ENCODE measurements at regions not wholly inside any gene's neighbourhood (a gene's known extent, or its start where the extent isn't known, plus 50 kb on each side); places are given as distances from the start of the nearest gene placed in this dataset.

GRCh38 chr5:107781451-107781850, 110.7 kb upstream of the EFNA5 start:
- no peak overlapping the region for H2AFZ ChIP-seq (ENCODE audit: low read length)
- H4K20me1 ChIP-seq (ENCODE audit: insufficient read depth, low read length): no peaks in the 10 kb centered on the region
- H3K4me3 ChIP-seq (ENCODE audit: insufficient read depth, low read length): no peak overlapping the region
- H3K79me2 ChIP-seq (ENCODE audit: insufficient read depth, low read length): no peaks in the 10 kb centered on the region
- no peak overlapping the region for H3K4me2 ChIP-seq (ENCODE audit: insufficient read depth, low read length)
- no peak overlapping the region for H3K27ac ChIP-seq (ENCODE audit: low read depth, low read length)
- TF ChIP-seq CTCF (IDR thresholded peaks at IDR 0.05; ENCODE audit: extremely low read depth, low read depth, low read length): no peak
- H3K9me3 ChIP-seq (ENCODE audit: low read depth, low read length): no peaks in the 10 kb centered on the region
- DNase-seq (ENCODE audit: insufficient read length, low spot score, missing footprints): no peak
- H3K36me3 ChIP-seq (ENCODE audit: insufficient read depth, low read length): no peaks in the 10 kb centered on the region
- no peaks in the 10 kb centered on the region for H3K27me3 ChIP-seq (ENCODE audit: insufficient read depth, low read length)
- no peaks in the 10 kb centered on the region for H3K4me1 ChIP-seq (ENCODE audit: insufficient read depth, low read length)

GRCh38 chr5:107779437-107779836, 108.7 kb upstream of the EFNA5 start:
- no peaks in the 10 kb centered on the region for H3K79me2 ChIP-seq (ENCODE audit: insufficient read depth, low read length)
- DNase-seq (ENCODE audit: insufficient read length, low spot score, missing footprints): no peak
- TF ChIP-seq CTCF (IDR thresholded peaks at IDR 0.05; ENCODE audit: extremely low read depth, low read depth, low read length): no peak
- H3K4me2 ChIP-seq (ENCODE audit: insufficient read depth, low read length): no peak overlapping the region
- no peak overlapping the region for H2AFZ ChIP-seq (ENCODE audit: low read length)
- H3K27ac ChIP-seq (ENCODE audit: low read depth, low read length): no peak overlapping the region
- H3K36me3 ChIP-seq (ENCODE audit: insufficient read depth, low read length): no peaks in the 10 kb centered on the region
- H3K4me3 ChIP-seq (ENCODE audit: insufficient read depth, low read length): no peak overlapping the region
- no peaks in the 10 kb centered on the region for H3K4me1 ChIP-seq (ENCODE audit: insufficient read depth, low read length)
- no peaks in the 10 kb centered on the region for H3K9me3 ChIP-seq (ENCODE audit: low read depth, low read length)
- H4K20me1 ChIP-seq (ENCODE audit: insufficient read depth, low read length): no peaks in the 10 kb centered on the region
- H3K27me3 ChIP-seq (ENCODE audit: insufficient read depth, low read length): no peaks in the 10 kb centered on the region

GRCh38 chr5:107778647-107779046, 107.9 kb upstream of the EFNA5 start:
- no peak for DNase-seq (ENCODE audit: insufficient read length, low spot score, missing footprints)
- TF ChIP-seq CTCF (IDR thresholded peaks at IDR 0.05; ENCODE audit: extremely low read depth, low read depth, low read length): no peak
- H3K27ac ChIP-seq (ENCODE audit: low read depth, low read length): no peak overlapping the region
- no peak overlapping the region for H3K4me2 ChIP-seq (ENCODE audit: insufficient read depth, low read length)
- no peak overlapping the region for H2AFZ ChIP-seq (ENCODE audit: low read length)
- no peaks in the 10 kb centered on the region for H3K36me3 ChIP-seq (ENCODE audit: insufficient read depth, low read length)
- H3K79me2 ChIP-seq (ENCODE audit: insufficient read depth, low read length): no peaks in the 10 kb centered on the region
- H3K4me1 ChIP-seq (ENCODE audit: insufficient read depth, low read length): no peaks in the 10 kb centered on the region
- no peaks in the 10 kb centered on the region for H3K27me3 ChIP-seq (ENCODE audit: insufficient read depth, low read length)
- no peaks in the 10 kb centered on the region for H4K20me1 ChIP-seq (ENCODE audit: insufficient read depth, low read length)
- no peak overlapping the region for H3K4me3 ChIP-seq (ENCODE audit: insufficient read depth, low read length)
- no peaks in the 10 kb centered on the region for H3K9me3 ChIP-seq (ENCODE audit: low read depth, low read length)

GRCh38 chr5:107776922-107777740, 106.4 kb upstream of the EFNA5 start:
- Histone ChIP-seq H3K4me1 (ENCODE audit: insufficient read depth, low read length) (no peaks in the 10 kb centered on the region), H3K4me2 (ENCODE audit: insufficient read depth, low read length) (no peak overlapping the region), H2AFZ (ENCODE audit: low read length) (no peak overlapping the region), H4K20me1 (ENCODE audit: insufficient read depth, low read length) (no peaks in the 10 kb centered on the region), H3K4me3 (ENCODE audit: insufficient read depth, low read length) (no peak overlapping the region), H3K27ac (ENCODE audit: low read depth, low read length) (no peak overlapping the region), H3K36me3 (ENCODE audit: insufficient read depth, low read length) (no peaks in the 10 kb centered on the region), H3K9me3 (ENCODE audit: low read depth, low read length) (no peaks in the 10 kb centered on the region), H3K27me3 (ENCODE audit: insufficient read depth, low read length) (no peaks in the 10 kb centered on the region), H3K79me2 (ENCODE audit: insufficient read depth, low read length) (no peaks in the 10 kb centered on the region)
- no peak for DNase-seq (ENCODE audit: insufficient read length, low spot score, missing footprints)
- TF ChIP-seq CTCF (IDR thresholded peaks at IDR 0.05; ENCODE audit: extremely low read depth, low read depth, low read length): no peak
